ENCODE measurements at regions not wholly inside any gene's neighbourhood (a gene's known extent, or its start where the extent isn't known, plus 50 kb on each side); places are given as distances from the start of the nearest gene placed in this dataset.

DNA sequence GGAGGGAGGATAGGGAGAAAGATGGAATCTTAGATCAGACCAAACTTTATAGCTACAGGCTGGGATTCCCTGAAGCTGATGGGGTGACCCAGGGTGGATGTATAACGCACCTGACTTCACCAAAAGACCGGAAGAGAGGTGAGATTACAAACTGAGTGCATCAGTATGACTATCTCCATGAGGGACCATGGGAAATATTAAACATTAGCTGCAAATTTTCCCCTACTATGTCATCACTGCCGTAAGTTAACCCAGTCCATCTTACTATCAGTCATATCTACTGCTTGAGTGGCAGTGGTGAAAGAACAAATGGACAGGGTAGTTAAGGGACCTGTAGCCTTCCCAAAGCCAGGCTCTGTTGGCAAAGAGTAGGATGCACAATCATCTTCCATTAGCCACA lies 368.3 kb downstream of the EFNA5 start:
- no peaks in the 10 kb centered on the region for H3K36me3 ChIP-seq
- ATAC-seq, result no peak
- no peak for DNase-seq
- no peaks in the 10 kb centered on the region for H3K27me3 ChIP-seq
- no peak for TF ChIP-seq POLR2A (IDR thresholded peaks at IDR 0.05)
- TF ChIP-seq, protein P1, sequence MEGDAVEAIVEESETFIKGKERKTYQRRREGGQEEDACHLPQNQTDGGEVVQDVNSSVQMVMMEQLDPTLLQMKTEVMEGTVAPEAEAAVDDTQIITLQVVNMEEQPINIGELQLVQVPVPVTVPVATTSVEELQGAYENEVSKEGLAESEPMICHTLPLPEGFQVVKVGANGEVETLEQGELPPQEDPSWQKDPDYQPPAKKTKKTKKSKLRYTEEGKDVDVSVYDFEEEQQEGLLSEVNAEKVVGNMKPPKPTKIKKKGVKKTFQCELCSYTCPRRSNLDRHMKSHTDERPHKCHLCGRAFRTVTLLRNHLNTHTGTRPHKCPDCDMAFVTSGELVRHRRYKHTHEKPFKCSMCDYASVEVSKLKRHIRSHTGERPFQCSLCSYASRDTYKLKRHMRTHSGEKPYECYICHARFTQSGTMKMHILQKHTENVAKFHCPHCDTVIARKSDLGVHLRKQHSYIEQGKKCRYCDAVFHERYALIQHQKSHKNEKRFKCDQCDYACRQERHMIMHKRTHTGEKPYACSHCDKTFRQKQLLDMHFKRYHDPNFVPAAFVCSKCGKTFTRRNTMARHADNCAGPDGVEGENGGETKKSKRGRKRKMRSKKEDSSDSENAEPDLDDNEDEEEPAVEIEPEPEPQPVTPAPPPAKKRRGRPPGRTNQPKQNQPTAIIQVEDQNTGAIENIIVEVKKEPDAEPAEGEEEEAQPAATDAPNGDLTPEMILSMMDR (IDR thresholded peaks at IDR 0.05), result no peak
- WGBS, 4 donors, result 86 to 97% (median 93%) methylated on average over 3 of the region's 3 CpGs
- no peak overlapping the region for H3K4me3 ChIP-seq
- no peaks in the 10 kb centered on the region for H3K4me1 ChIP-seq
- no peak overlapping the region for H3K27ac ChIP-seq
- H3K9me3 ChIP-seq, result no peaks in the 10 kb centered on the region
- intact Hi-C loops (cut with DNase I), result no loop called here

DNA sequence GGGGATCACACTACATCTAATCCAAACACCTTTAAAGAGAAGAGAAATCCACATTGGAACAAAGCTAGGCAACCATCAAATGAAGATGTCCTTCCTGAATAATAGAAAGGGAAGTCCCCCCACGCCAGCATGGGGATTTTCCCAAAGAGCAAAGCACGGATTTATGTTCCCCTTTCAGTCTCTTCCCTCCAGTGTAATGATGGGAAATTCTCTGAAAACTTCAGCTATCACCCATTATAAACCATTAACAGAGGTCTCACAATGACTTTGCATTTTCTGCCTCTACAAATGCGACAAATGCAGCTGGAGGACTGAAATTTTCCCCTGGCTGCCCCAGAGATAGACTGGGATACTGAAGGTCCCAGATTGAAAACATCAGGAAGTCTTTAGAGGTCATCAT lies 368.7 kb downstream of the EFNA5 start:
- no peaks in the 10 kb centered on the region for H3K27me3 ChIP-seq
- no peak overlapping the region for H3K4me3 ChIP-seq
- no peaks in the 10 kb centered on the region for H3K4me1 ChIP-seq
- H3K27ac ChIP-seq, result no peak overlapping the region
- ATAC-seq, result no peak
- no peak for TF ChIP-seq POLR2A (IDR thresholded peaks at IDR 0.05)
- TF ChIP-seq, protein P1 (IDR thresholded peaks at IDR 0.05), result no peak
- H3K36me3 ChIP-seq, result no peaks in the 10 kb centered on the region
- 65 to 85% (median 78%) methylated on average over 3 of the region's 3 CpGs for WGBS, 4 donors
- no peaks in the 10 kb centered on the region for H3K9me3 ChIP-seq
- no peak for DNase-seq
- intact Hi-C loops (cut with DNase I), result no loop called here

DNA sequence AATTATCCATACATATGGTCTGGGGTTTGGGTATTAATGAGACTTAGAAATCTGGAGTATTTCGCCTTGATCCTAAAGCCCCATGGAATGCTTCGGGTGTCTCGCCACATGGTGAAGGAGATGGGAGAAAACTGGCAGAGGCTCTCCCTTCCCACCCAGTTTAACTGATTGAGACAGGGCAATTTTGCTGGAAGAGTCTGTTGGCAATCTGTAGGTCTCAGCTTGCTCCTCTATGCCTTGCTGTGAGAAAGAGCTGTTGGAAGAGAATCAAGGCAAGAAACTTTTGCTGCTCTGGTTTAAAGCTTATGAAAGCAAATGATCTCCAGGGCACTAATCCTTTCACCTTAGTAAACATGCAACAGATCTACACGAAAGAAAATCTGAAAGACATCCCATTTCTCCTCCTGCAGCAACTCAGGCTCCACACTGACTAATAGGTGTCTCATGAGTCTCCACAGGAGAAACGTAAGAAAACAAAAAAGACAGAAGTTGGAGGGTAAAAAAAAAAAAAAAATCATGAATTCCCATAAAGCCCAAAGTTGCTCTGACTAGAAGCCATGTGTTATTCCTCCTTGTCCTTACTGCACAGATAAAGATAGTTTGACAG lies 369.9 kb downstream of the EFNA5 start:
- Histone ChIP-seq H3K36me3 (no peaks in the 10 kb centered on the region), H3K4me1 (no peaks in the 10 kb centered on the region), H3K4me3 (no peak overlapping the region), H3K27me3 (no peaks in the 10 kb centered on the region), H3K9me3 (no peaks in the 10 kb centered on the region), H3K27ac (no peak overlapping the region)
- DNase-seq (no peak), ATAC-seq (no peak)
- intact Hi-C loops (cut with DNase I), result no loop called here
- 67 to 78% (median 71%) methylated on average over 5 of the region's 5 CpGs for WGBS, 4 donors
- TF ChIP-seq POLR2A (IDR thresholded peaks at IDR 0.05), result no peak
- TF ChIP-seq, protein P1 (IDR thresholded peaks at IDR 0.05), result no peak

DNA sequence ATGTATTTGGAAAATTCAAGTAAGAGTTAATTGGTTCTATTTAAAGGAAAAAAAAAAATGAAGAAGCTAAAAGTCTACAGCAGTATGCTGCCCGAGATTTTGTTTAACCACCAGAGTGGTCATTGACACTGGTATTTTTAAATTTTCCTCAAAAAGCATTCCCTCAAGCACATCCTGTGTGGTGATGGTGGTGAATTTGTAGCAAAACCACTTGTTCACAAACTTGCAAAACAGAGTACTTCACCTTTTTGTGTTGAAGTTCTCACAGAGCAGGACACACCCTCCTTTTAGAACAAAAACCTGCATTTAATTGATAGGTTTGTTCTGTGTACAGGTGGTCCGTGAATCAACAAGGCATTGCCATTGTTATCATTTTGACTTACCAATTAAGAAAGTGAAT lies 374.2 kb downstream of the EFNA5 start:
- TF ChIP-seq POLR2A (IDR thresholded peaks at IDR 0.05), result no peak
- TF ChIP-seq, protein P1 (IDR thresholded peaks at IDR 0.05), result no peak
- 69 to 73% (median 73%) methylated on average over 2 of the region's 2 CpGs for WGBS, 4 donors
- H3K4me1 ChIP-seq, result peaks cover 0 to 11% (median 1%) of the 10 kb centered on the region in 12 donors
- intact Hi-C loops (cut with DNase I), result no loop called here
- H3K9me3 ChIP-seq, result no peaks in the 10 kb centered on the region
- no peak overlapping the region for H3K4me3 ChIP-seq
- no peak for ATAC-seq
- no peak for DNase-seq
- H3K27me3 ChIP-seq, result no peaks in the 10 kb centered on the region
- H3K36me3 ChIP-seq, result no peaks in the 10 kb centered on the region
- H3K27ac ChIP-seq, result no peak overlapping the region
